Vagina (tissue), 2 donors: ENCODE measurements at regions not wholly inside any gene's neighbourhood (a gene's known extent, or its start where the extent isn't known, plus 50 kb on each side); places are given as distances from the start of the nearest gene placed in this dataset.

Experiments
- DNase-seq, 2 donors: peaks; one replicate each; pipeline ENCODE4 v3.0.0-alpha.2; 2017; ENCODE audit errors: extremely low spot score in 2 of 2
- H3K27ac ChIP-seq: fragments of 200-600 bp; sonication (generic); one replicate; pipeline ENCODE4 v1.5.1; 2019
- H3K27me3 ChIP-seq: fragments of 200-600 bp; sonication (generic); one replicate; pipeline ENCODE4 v1.5.1; 2019
- H3K36me3 ChIP-seq, 2 donors: fragments of 200-600 bp; sonication (generic); one replicate each; pipeline ENCODE4 v1.5.1; 2017 to 2019
- H3K4me1 ChIP-seq: fragments of 200-600 bp; sonication (generic); one replicate; pipeline ENCODE4 v1.5.1; 2019
- H3K4me3 ChIP-seq, 2 donors: fragments of 200-600 bp; sonication (generic); 1 replicate in 1 of 2; 2 replicates in 1 of 2; pipeline ENCODE4 v1.5.1; 2016 to 2019
- H3K9me3 ChIP-seq: fragments of 200-600 bp; sonication (generic); one replicate; pipeline ENCODE4 v1.5.1; 2019
- CTCF ChIP-seq, 3 experiments: fragments of 450-650 bp in 2 of 3; fragments of 200-600 bp in 1 of 3; sonication (generic) in 1 of 3; IDR thresholded peaks; one replicate each; pipeline ENCODE4 v1.5.1; 2017 to 2019; ENCODE audit warnings: antibody characterized with exemption in 3 of 3, mild to moderate bottlenecking in 2 of 3, moderate library complexity in 2 of 3
- POLR2A ChIP-seq, 2 donors: fragments of 450-650 bp; IDR thresholded peaks; one replicate each; pipeline ENCODE4 v1.6.1; 2017; ENCODE audit warnings: antibody characterized with exemption in 2 of 2, mild to moderate bottlenecking in 2 of 2, moderate library complexity in 2 of 2
- POLR2AphosphoS5 ChIP-seq, 2 donors: sonication (generic); formaldehyde crosslinking; IDR thresholded peaks; one replicate each; pipeline ENCODE4 v1.9.0; 2017; ENCODE audit warnings: antibody characterized with exemption in 2 of 2, mild to moderate bottlenecking in 2 of 2, low read depth in 1 of 2; ENCODE audit not compliant: insufficient read depth in 1 of 2
- intact Hi-C: fragments of 100-400 bp; cut with DNase I; formaldehyde crosslinking; loops from one replicate; pipeline ENCODE4 v1.15.1; 2023

GRCh38 chr11:82384308-82384707 is 349.4 kb downstream of the FAM181B start:
- Histone ChIP-seq H3K36me3 (no peaks in the 10 kb centered on the region), H3K4me1 (no peaks in the 10 kb centered on the region), H3K9me3 (no peaks in the 10 kb centered on the region), H3K27me3 (no peaks in the 10 kb centered on the region), H3K27ac (no peak overlapping the region), H3K4me3 (no peak overlapping the region)
- intact Hi-C loops = no loop called here
- DNase-seq = no peak
- no peak for TF ChIP-seq POLR2A (IDR thresholded peaks at IDR 0.05)
- TF ChIP-seq POLR2AphosphoS5 (IDR thresholded peaks at IDR 0.05; ENCODE audit: insufficient read depth in 1 of 2, low read depth in 1 of 2) = no peak
- TF ChIP-seq CTCF (IDR thresholded peaks at IDR 0.05) = no peak

GRCh38 chr11:82373781-82374542 is 359.7 kb downstream of the FAM181B start:
- no peaks in the 10 kb centered on the region for H3K9me3 ChIP-seq
- no peaks in the 10 kb centered on the region for H3K4me1 ChIP-seq
- H3K4me3 ChIP-seq = no peak overlapping the region
- H3K36me3 ChIP-seq = no peaks in the 10 kb centered on the region
- no peak for DNase-seq
- no peak for TF ChIP-seq POLR2A (IDR thresholded peaks at IDR 0.05)
- no peak for TF ChIP-seq POLR2AphosphoS5 (IDR thresholded peaks at IDR 0.05; ENCODE audit: insufficient read depth in 1 of 2, low read depth in 1 of 2)
- TF ChIP-seq CTCF (IDR thresholded peaks at IDR 0.05) = no peak
- no peaks in the 10 kb centered on the region for H3K27me3 ChIP-seq
- intact Hi-C loops = no loop called here
- no peak overlapping the region for H3K27ac ChIP-seq

GRCh38 chr11:82365351-82365750 is 368.3 kb downstream of the FAM181B start:
- Histone ChIP-seq H3K4me1 (no peaks in the 10 kb centered on the region), H3K27me3 (no peaks in the 10 kb centered on the region), H3K36me3 (no peaks in the 10 kb centered on the region), H3K9me3 (no peaks in the 10 kb centered on the region), H3K4me3 (no peak overlapping the region), H3K27ac (no peak overlapping the region)
- TF ChIP-seq CTCF (IDR thresholded peaks at IDR 0.05) = no peak
- no peak for TF ChIP-seq POLR2AphosphoS5 (IDR thresholded peaks at IDR 0.05; ENCODE audit: insufficient read depth in 1 of 2, low read depth in 1 of 2)
- TF ChIP-seq POLR2A (IDR thresholded peaks at IDR 0.05) = no peak
- no peak for DNase-seq
- intact Hi-C loops = no loop called here

- H3K4me3 ChIP-seq = no peak overlapping the region
Observed at GRCh38 chr11:82356316-82356715, 377.3 kb downstream of the FAM181B start.

More at GRCh38 chr11:82356316-82356715, 377.3 kb downstream of the FAM181B start:
- H3K27me3 ChIP-seq = no peaks in the 10 kb centered on the region
- no peaks in the 10 kb centered on the region for H3K36me3 ChIP-seq
- DNase-seq = no peak
- H3K27ac ChIP-seq = no peak overlapping the region
- intact Hi-C loops = no loop called here
- H3K9me3 ChIP-seq = no peaks in the 10 kb centered on the region
- TF ChIP-seq CTCF (IDR thresholded peaks at IDR 0.05) (no peak), POLR2A (IDR thresholded peaks at IDR 0.05) (no peak), POLR2AphosphoS5 (IDR thresholded peaks at IDR 0.05; ENCODE audit: insufficient read depth in 1 of 2, low read depth in 1 of 2) (no peak)
- no peaks in the 10 kb centered on the region for H3K4me1 ChIP-seq
